NT2/D1 (cell line): ENCODE measurements at regions not wholly inside any gene's neighbourhood (a gene's known extent, or its start where the extent isn't known, plus 50 kb on each side); places are given as distances from the start of the nearest gene placed in this dataset.

ENCODE experiments used
- SUZ12 ChIP-seq: IDR thresholded peaks from 2 replicates; pipeline ENCODE4 v1.6.1; 2011; ENCODE audit not compliant: insufficient read length, insufficient read depth; ENCODE audit errors: extremely low read depth
- YY1 ChIP-seq: IDR thresholded peaks from 2 replicates; pipeline ENCODE4 v1.6.1; 2011; ENCODE audit not compliant: insufficient read length, insufficient read depth
- ZNF274 ChIP-seq: IDR thresholded peaks from 2 replicates; pipeline ENCODE4 v1.6.1; 2011; ENCODE audit warnings: mild to moderate bottlenecking, low read depth, low read length

- no peak for TF ChIP-seq YY1
- no peak for TF ChIP-seq ZNF274
- TF ChIP-seq SUZ12 = no peak
These were observed 182.2 kb upstream of the KCNIP4 start for GRCh38 chr4:22130741-22131140.
